ENCODE measurements at regions not wholly inside any gene's neighbourhood (a gene's known extent, or its start where the extent isn't known, plus 50 kb on each side); places are given as distances from the start of the nearest gene placed in this dataset.

DNA sequence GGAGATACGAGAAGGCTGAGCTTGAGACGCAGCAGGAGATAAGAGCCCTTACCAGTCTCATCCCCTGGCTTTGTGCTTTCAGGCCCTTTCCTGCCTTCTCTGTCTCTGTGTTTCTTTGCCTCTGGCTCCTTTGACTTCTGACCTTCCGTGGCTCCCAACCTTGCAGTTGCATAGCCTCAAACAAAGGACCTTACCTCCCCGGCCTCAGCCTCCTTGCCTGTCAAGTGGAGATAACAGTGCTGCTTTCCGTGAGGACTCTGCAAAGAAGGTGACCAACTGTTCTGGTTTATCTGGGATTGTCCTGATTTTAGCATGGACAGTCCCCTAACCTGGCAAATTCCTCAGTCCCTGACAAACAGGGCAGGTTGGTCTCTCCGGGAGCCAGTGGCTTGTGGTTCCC, 287.8 kb upstream of the MVB12B start:
- in situ Hi-C loops (cut with MboI; ENCODE audit: low sequenced_read_pairs, unreplicated experiment), result no loop called here
- TF ChIP-seq, protein P1, sequence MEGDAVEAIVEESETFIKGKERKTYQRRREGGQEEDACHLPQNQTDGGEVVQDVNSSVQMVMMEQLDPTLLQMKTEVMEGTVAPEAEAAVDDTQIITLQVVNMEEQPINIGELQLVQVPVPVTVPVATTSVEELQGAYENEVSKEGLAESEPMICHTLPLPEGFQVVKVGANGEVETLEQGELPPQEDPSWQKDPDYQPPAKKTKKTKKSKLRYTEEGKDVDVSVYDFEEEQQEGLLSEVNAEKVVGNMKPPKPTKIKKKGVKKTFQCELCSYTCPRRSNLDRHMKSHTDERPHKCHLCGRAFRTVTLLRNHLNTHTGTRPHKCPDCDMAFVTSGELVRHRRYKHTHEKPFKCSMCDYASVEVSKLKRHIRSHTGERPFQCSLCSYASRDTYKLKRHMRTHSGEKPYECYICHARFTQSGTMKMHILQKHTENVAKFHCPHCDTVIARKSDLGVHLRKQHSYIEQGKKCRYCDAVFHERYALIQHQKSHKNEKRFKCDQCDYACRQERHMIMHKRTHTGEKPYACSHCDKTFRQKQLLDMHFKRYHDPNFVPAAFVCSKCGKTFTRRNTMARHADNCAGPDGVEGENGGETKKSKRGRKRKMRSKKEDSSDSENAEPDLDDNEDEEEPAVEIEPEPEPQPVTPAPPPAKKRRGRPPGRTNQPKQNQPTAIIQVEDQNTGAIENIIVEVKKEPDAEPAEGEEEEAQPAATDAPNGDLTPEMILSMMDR (IDR thresholded peaks at IDR 0.05; ENCODE audit: borderline replicate concordance, control extremely low read depth, extremely low read depth, insufficient read depth, missing control alignments), result no peak
- no peak for DNase-seq (ENCODE audit: low spot score)

DNA sequence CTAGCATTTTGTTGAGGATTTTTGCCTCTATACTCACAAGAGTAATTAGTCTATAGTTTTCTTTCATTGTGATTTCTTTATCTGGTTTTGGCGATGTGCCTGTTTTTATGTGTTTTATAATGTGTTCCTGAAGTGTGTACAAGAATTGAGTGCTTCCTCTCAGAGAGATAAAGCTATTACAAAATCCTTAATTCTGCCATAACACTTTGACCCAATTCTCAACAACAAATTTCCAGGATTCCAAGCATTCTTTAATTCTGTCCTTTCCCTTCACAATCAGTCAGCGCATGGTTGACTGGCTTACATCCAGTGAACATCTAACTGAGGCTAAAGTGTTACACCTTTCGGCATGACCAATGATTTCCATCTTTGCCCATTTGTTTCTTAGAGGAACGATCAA, 282.9 kb upstream of the MVB12B start:
- TF ChIP-seq, protein P1 (IDR thresholded peaks at IDR 0.05; ENCODE audit: borderline replicate concordance, control extremely low read depth, extremely low read depth, insufficient read depth, missing control alignments), result no peak
- no peak for DNase-seq (ENCODE audit: low spot score)
- in situ Hi-C loops (cut with MboI; ENCODE audit: low sequenced_read_pairs, unreplicated experiment), result no loop called here

DNA sequence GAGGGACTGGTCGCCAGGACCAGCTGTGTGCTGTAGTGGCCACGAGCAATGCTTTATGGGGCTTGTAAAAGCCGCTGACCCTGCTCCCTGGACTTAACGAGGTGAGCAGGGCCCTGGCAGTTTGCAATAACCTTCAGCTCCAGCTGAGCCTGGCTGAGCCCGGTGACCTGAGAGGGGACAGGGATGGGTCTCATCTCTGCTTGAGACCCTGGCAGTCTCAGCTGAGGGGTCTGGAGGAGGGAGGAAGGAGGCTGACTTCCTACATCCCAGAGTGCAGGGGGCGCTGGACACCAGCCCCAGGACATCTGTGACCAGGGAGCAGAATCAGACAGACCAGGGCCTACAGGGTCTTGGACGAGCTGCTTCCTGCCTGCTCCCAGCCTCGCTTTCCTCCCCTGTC, 277.5 kb upstream of the MVB12B start:
- in situ Hi-C loops (cut with MboI; ENCODE audit: low sequenced_read_pairs, unreplicated experiment), result no loop called here
- TF ChIP-seq, protein P1 (IDR thresholded peaks at IDR 0.05; ENCODE audit: borderline replicate concordance, control extremely low read depth, extremely low read depth, insufficient read depth, missing control alignments), result no peak
- no peak for DNase-seq (ENCODE audit: low spot score)

DNA sequence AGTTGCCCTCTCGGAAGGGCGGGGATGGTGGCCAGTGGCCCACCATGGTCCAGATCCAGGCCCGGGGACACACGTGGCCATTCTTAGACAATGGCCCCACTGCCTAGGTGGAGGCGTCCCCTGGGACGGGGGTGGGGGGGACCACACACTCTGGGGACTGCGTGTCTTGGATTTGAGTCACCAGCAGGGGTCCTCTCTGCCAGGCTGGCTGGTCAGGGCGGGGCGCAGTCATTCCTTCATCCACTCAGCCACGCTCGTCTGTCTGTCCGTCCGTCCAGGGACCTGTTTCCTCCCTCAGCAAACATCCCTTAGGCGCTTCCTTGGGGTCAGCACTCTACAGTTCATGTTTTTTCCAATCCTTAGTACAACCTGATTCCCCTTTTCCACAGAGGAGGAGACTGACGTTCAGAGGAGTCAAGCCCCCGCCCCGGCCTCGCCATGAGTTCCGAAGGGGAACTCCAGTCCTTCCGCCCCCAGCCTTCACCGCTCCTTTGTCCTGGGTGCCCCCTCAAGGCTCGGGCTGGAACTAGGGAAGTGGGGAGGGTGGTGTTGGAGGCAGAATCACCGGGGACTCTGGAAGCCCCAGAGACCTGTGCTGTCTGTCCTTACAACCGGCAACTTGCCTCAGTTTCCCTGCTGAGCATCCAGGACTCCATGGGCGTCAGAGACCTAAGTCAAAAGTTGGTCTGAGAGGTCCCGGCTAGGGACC, 276.6 kb upstream of the MVB12B start:
- in situ Hi-C loops (cut with MboI; ENCODE audit: low sequenced_read_pairs, unreplicated experiment), result no loop called here
- no peak for DNase-seq (ENCODE audit: low spot score)
- TF ChIP-seq, protein P1 (IDR thresholded peaks at IDR 0.05; ENCODE audit: borderline replicate concordance, control extremely low read depth, extremely low read depth, insufficient read depth, missing control alignments), result no peak

DNA sequence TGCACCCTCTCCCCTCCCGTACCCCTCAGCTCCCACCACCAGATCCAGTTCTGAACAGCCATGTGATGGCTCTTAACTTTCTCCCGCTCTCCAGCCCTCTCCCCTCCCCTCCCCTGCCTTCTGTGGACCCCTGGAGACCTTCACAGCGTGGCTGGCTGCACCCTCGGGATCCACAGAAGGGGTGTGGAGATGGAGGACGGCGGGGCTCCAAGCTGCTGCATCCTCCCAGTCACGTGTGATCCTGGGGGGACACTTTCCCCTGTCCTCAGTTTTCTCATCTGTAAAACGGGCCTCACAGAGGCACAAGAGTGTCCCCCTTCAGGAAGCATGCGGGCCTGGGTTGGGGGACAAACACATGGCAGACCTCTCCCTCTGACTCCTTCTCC, 276.0 kb upstream of the MVB12B start:
- DNase-seq (ENCODE audit: low spot score), result no peak
- in situ Hi-C loops (cut with MboI; ENCODE audit: low sequenced_read_pairs, unreplicated experiment), result no loop called here

DNA sequence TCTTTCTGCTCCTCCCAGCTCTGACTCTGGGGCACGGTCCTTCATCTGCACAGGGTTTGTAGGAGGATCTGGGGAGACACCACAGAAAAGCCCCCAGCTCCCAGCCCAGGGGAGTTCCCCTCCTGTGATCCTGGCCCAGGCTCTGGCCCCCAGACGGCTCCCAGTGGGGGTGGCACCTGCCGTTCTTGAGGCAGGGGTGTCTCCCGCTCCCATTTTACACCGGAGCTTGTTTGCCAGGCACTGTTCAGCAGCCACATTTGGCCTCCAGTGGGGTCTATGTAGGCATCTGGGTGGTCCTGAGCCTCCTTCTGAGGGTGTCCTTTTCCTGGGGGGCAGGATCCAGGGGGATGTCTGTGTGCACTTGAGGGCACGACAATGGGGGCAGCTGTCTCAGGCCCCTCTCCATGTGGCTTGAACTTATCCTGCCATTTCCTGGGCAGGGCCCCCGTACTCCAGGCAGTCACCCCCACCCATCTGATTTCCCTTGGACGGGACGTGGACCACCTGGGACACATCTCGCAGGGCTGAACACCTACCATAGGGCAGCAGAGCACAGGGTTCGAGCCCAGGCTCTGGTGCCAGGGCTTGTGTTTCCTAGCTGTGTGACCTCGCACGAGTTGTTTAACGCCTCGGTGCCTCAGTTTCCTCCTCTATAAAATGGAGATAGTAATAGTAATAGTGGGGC, 275.0 kb upstream of the MVB12B start:
- in situ Hi-C loops (cut with MboI; ENCODE audit: low sequenced_read_pairs, unreplicated experiment), result no loop called here
- DNase-seq (ENCODE audit: low spot score), result no peak
- TF ChIP-seq, protein P1 (IDR thresholded peaks at IDR 0.05; ENCODE audit: borderline replicate concordance, control extremely low read depth, extremely low read depth, insufficient read depth, missing control alignments), result no peak

More for the DNA sequence above, 276.0 kb upstream of the MVB12B start:
- TF ChIP-seq, protein P1 (IDR thresholded peaks at IDR 0.05; ENCODE audit: borderline replicate concordance, control extremely low read depth, extremely low read depth, insufficient read depth, missing control alignments), result no peak

Data from GM13976 (cell line).